IPS-20b (cell line): ENCODE measurements at regions not wholly inside any gene's neighbourhood (a gene's known extent, or its start where the extent isn't known, plus 50 kb on each side); places are given as distances from the start of the nearest gene placed in this dataset.
A peak's percentile ranks its signal among the peaks of the same experiment; 100 is the strongest.
"Not testable (repeated sequence)": the region's sequence is repeated elsewhere in the genome, so short reads cannot be mapped to it uniquely, and the experiment has no call there.

Source experiments
- H3K27ac ChIP-seq: one replicate; pipeline ENCODE4 v1.5.1; 2013; ENCODE audit warnings: low read length
- H3K27me3 ChIP-seq: 2 replicates; pipeline ENCODE4 v1.6.1; 2013; ENCODE audit warnings: mild to moderate bottlenecking, low read length, inconsistent platforms; ENCODE audit not compliant: insufficient read depth
- H3K36me3 ChIP-seq: 2 replicates; pipeline ENCODE4 v1.6.1; 2013; ENCODE audit warnings: low read depth, mild to moderate bottlenecking, inconsistent platforms, low read length, moderate library complexity; ENCODE audit not compliant: insufficient read depth
- H3K4me1 ChIP-seq: 2 replicates; pipeline ENCODE4 v1.6.1; 2013; ENCODE audit warnings: mild to moderate bottlenecking, control low read depth, inconsistent platforms, low read length, moderate library complexity; ENCODE audit not compliant: insufficient read depth
- H3K4me3 ChIP-seq: 2 replicates; pipeline ENCODE4 v1.5.1; 2013; ENCODE audit warnings: mild to moderate bottlenecking, low read length, inconsistent platforms
- H3K9ac ChIP-seq: 2 replicates; pipeline ENCODE4 v1.6.1; 2013; ENCODE audit warnings: low read depth, mild to moderate bottlenecking, inconsistent platforms, low read length, moderate library complexity
- H3K9me3 ChIP-seq: 2 replicates; pipeline ENCODE4 v1.6.1; 2013; ENCODE audit warnings: mild to moderate bottlenecking, low read depth, low read length, inconsistent platforms; ENCODE audit not compliant: insufficient read depth

DNA sequence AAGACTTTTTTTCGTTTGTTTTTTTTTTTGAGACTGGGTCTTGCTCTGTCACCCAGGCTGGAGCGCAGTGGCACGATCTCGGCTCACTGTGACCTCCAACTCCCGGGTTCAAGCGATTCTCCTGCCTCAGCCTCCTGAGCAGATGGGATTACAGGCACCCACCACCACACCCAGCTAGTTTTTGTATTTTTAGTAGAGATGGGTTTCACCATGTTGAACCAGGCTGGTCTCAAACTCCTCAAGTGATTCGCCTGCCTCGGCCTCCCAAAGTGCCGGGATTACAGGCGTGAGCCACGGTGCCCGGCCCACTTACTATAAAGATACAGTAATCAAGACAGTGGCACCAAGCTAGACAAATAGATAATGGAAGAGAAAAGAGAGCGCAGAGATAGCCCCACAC lies 162.3 kb downstream of the CTTN start:
- H3K27ac ChIP-seq, H3K36me3 ChIP-seq, H3K4me3 ChIP-seq, H3K9ac ChIP-seq, H3K9me3 ChIP-seq, H3K27me3 ChIP-seq, H3K4me1 ChIP-seq: not testable (repeated sequence)

DNA sequence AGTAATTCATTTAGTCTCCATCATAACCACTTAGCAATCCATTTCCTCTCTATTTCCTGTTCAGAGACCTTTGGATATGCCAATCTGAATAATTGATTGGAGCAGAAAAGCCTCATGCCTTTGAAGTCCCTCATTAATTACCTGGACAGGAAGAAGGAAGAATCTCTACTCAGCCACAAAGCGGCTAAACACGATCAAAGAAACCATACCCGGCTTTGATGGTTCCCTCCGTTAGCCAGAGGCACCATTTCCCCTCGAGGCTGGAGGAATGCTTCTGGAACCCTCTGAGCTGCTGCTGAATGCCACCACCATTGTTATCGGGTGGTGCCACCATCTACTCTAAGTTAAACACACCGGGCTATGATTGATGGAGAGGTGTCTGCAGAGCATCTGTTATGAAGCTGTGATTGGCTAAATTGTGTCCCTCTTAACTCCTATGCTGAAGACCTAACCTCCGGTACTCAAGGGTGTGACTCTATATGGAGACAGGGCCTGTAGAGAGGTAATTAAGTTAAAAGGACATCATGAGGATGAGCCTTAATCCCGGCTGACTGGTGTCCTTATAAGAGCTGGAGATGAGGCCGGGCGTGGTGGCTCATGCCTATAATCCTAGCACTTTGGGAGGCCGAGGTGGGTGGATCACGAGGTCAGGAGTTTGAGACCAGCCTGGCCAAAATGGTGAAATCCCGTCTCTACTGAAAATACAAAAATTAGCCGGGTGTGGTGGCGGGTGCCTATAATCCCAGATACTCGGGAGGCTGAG lies 168.6 kb downstream of the CTTN start:
- no peaks in the 10 kb centered on the region for H3K27me3 ChIP-seq
- H3K27ac ChIP-seq, result no peak overlapping the region
- no peaks in the 10 kb centered on the region for H3K36me3 ChIP-seq
- no peak overlapping the region for H3K9ac ChIP-seq
- no peaks in the 10 kb centered on the region for H3K9me3 ChIP-seq
- no peak overlapping the region for H3K4me3 ChIP-seq
- peaks cover 13% of the 10 kb centered on the region for H3K4me1 ChIP-seq

DNA sequence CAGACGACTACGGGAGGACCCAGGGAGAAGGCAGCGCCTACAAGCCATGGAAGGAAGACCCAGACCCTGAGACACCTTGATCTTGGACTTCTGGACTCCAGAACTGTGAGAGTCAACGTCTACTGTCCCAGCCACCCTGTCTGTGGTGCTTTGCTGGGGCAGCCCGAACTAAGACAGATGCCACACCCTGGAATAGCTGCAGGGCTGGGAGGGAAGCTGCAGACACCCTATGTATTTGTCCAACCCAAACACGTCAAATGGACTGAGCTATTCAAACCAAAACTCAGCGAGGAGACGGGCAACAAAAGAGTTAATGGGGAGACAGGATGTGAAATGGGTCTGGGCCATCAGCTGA lies 169.3 kb downstream of the CTTN start:
- H3K4me3 ChIP-seq, result peak overlapping the region; percentile 54
- no peaks in the 10 kb centered on the region for H3K27me3 ChIP-seq
- no peaks in the 10 kb centered on the region for H3K9me3 ChIP-seq
- H3K4me1 ChIP-seq, result peaks cover 13% of the 10 kb centered on the region
- H3K27ac ChIP-seq, result no peak overlapping the region
- H3K36me3 ChIP-seq, result no peaks in the 10 kb centered on the region
- no peak overlapping the region; the same call in 1 of the 2 replicates for H3K9ac ChIP-seq

DNA sequence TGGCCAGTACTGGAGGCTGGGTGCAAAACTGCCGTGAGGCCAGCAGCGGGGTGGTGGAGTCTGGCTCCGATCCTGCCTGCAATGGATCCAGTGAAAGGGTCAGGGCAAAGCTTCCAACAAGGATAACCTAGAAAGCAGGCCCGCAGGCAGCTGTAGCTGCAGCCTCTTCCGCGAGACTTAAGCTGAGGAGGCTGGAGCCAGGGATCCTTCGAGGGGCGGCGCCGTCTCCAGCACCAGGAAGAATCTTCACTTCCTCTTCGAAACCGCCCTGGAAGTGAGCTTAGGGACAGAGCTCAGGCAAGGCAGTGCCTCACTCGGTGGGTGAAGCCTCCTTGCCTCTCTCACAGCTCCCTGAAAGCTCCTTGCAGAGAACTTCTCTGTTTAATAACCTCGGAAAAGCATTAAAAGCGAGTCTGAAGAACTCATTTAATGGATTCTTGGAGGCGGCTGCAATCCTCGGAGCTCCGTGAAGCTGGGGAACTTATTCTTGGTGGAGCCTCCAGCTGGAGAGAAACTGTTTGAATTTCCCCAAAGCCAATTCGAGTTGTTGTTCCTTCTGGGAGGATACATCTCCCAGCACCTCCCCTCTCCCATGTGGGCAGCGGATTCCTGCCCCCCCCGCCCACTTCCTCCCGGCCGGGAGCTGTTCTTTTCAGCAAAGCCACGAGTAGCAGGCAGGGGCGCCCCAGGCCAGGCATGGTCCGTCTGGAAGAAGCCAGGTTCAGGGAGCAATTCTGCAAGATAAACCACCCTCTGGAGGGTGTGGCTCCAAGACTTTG lies 169.9 kb downstream of the CTTN start:
- H3K27ac ChIP-seq, result no peak overlapping the region
- H3K36me3 ChIP-seq, result no peaks in the 10 kb centered on the region
- peak overlapping the region; percentile 54 for H3K4me3 ChIP-seq
- H3K27me3 ChIP-seq, result no peaks in the 10 kb centered on the region
- peaks cover 13% of the 10 kb centered on the region for H3K4me1 ChIP-seq
- H3K9me3 ChIP-seq, result no peaks in the 10 kb centered on the region
- no peak overlapping the region; the same call in 1 of the 2 replicates for H3K9ac ChIP-seq

DNA sequence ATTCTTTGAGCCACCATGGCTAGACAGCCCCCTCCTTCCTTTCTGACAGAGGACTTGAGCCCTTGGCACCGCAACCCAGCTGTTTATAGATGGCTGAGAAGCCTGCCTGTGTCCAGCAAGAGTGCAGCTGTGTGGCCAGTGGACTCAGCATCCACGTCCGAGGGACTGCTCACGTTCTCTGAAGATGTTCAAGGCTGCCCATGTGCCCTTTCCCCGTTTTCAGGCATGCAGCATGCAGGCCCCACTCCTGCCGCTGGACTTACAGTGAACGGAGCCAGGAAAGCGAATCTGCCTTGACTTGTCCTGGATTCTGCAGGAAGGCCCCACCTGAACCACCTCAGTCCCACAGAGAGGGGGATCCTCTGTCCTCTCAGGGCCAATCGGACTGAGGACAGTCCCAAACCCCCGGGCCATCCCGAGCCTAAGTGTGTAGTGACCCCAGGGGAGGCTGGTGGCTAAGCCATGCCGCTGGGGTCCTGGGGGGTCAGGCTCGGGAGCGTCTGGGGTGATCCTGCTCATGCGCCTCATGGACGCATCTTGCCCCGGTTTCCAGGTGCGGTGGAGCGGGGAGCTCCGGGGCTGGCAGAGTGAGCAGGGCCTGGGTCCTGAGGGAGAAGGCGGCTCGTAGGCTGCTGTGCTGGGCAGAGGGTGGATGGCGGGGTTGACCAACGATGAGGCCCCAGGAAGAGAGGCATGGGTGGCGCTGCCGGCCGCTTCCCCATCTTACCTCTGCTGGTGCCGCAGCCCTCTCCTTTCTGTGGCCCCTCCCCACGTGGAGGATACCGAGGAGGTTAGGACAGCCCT lies 170.7 kb downstream of the CTTN start:
- Histone ChIP-seq H3K27me3 (no peaks in the 10 kb centered on the region), H3K36me3 (no peaks in the 10 kb centered on the region), H3K4me3 (no peak overlapping the region), H3K9me3 (no peaks in the 10 kb centered on the region), H3K9ac (no peak overlapping the region), H3K27ac (no peak overlapping the region), H3K4me1 (peaks cover 13% of the 10 kb centered on the region)

DNA sequence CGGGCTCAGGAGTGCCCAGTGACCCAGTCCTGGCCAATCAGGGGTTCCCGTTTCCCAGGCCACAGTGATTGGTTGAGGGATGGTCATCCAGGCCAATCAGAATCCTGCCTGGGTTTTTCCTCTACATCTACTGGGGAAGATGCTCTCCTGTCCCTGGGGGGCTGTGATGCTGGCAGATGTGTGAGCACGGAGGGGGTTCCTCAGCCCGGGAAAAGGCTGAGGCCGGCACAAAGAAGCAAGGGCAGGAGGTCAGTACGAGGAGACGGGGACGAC lies 171.2 kb downstream of the CTTN start:
- Histone ChIP-seq H3K9ac (no peak overlapping the region), H3K27me3 (no peaks in the 10 kb centered on the region), H3K4me3 (no peak overlapping the region), H3K36me3 (no peaks in the 10 kb centered on the region), H3K9me3 (no peaks in the 10 kb centered on the region), H3K27ac (no peak overlapping the region), H3K4me1 (peaks cover 13% of the 10 kb centered on the region)

DNA sequence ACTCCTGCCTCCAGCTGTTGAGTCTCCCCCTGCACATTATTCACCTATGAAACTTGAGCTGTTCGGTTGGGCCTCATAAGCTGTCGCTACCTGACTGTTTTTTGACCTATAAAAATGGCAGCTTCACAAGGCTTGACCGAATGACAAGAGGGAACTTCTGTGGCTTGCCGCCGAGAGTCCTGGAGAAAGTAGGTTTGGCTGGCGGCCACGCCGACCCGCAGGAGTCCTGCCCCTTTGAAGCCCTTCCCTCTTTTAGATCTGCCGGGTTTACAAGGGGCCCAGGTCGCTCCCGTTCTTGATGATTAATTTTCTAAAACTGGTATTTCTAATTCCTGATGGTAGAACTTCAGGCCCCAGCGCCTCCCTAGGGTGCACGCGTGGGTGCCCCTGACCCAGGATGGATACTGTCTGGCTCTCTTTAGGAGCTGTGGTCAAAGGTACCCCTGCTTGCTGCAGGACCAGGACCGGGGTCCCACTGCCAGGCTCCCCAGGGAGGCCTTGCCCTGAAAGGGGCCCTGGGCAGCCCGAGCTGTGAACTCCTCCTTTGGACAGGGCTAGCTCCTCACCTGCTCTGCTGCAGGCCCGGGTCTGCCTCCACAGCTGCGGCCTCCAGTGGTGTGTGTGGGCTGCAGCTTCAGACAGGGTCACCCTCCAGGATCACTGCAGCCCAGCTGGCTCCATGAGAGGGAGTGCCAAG lies 171.8 kb downstream of the CTTN start:
- Histone ChIP-seq H3K9me3 (no peaks in the 10 kb centered on the region), H3K27ac (no peak overlapping the region), H3K4me1 (peaks cover 13% of the 10 kb centered on the region), H3K9ac (no peak overlapping the region), H3K4me3 (no peak overlapping the region), H3K27me3 (no peaks in the 10 kb centered on the region), H3K36me3 (no peaks in the 10 kb centered on the region)

DNA sequence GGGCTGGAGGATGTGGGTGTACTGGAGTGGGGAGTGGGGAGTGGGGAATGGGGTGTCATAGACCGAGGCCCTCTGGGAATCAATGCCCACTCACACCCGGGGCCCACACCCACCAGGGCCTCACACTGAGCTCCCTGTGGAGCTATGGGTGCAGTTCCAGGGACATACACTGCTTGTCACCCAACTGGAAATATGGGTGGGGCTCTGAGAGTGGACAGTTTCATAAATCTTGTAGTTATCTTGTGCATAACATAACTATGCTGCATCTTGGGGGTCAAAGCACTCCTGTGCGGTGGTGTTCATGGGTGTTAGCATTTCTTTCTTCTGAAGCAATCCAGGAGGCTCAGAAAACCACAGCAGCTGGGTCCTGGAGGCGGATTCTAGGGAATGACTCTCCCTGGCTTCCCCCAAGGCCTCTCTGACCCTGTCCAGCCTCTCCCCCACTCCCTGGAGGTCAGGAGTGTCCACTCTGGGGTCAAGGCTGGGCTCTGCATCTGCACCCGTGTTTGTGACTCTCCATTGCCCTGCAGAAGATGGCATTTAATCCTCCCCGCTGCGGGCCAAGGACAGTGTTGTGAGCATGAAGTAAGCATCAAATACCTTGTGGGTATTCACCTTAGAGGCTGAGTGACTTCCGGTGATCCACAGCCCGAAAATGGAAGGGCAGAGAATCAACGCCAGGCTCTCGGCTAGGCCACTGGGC lies 172.5 kb downstream of the CTTN start:
- H3K36me3 ChIP-seq, result no peaks in the 10 kb centered on the region
- peaks cover 13% of the 10 kb centered on the region for H3K4me1 ChIP-seq
- H3K27me3 ChIP-seq, result no peaks in the 10 kb centered on the region
- H3K9me3 ChIP-seq, result no peaks in the 10 kb centered on the region
- H3K27ac ChIP-seq, result no peak overlapping the region
- H3K9ac ChIP-seq, result no peak overlapping the region
- H3K4me3 ChIP-seq, result no peak overlapping the region

DNA sequence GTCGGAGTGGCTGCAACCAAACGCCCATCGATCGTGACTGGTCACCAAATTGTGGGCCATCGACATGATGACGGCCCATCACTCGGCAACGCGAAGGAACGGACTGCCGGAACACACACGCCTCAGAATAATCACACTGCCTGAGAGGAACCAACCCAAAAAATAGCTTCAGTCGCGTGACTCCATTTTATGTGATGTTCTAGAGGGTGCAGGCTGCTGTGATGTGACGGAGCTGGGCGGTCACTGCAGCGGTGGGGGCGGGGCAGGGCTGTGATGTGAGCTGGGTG lies 174.6 kb downstream of the CTTN start:
- no peak overlapping the region for H3K27ac ChIP-seq
- no peaks in the 10 kb centered on the region for H3K9me3 ChIP-seq
- H3K4me1 ChIP-seq, result peaks cover 8% of the 10 kb centered on the region
- H3K4me3 ChIP-seq, result no peak overlapping the region
- H3K27me3 ChIP-seq, result no peaks in the 10 kb centered on the region
- no peaks in the 10 kb centered on the region for H3K36me3 ChIP-seq
- no peak overlapping the region for H3K9ac ChIP-seq

DNA sequence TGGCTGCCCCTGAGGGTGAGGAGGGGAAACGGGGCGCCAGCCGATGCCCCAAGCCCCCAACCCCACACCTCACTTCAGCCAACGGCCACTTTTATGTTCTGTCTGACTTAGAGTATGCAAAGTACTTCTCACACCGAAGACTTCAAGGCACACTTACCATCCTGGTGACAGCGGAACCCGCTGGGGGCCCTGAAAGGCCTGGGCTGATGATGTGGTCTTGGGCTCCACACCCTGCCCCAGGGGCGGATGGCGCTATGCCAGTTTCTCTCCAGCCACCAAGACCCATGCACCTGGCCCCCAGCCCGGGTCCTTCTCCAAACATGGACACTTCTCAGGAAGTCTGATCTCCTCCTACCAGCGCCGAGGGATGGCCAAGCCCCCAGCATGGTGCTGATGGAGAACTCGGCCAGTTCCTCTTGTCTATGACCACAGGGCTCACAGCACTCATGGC lies 175.4 kb downstream of the CTTN start:
- Histone ChIP-seq H3K27ac (no peak overlapping the region), H3K4me3 (no peak overlapping the region), H3K36me3 (no peaks in the 10 kb centered on the region), H3K9me3 (no peaks in the 10 kb centered on the region), H3K9ac (no peak overlapping the region), H3K27me3 (no peaks in the 10 kb centered on the region), H3K4me1 (peaks cover 2% of the 10 kb centered on the region; the same call in 1 of the 2 replicates)

DNA sequence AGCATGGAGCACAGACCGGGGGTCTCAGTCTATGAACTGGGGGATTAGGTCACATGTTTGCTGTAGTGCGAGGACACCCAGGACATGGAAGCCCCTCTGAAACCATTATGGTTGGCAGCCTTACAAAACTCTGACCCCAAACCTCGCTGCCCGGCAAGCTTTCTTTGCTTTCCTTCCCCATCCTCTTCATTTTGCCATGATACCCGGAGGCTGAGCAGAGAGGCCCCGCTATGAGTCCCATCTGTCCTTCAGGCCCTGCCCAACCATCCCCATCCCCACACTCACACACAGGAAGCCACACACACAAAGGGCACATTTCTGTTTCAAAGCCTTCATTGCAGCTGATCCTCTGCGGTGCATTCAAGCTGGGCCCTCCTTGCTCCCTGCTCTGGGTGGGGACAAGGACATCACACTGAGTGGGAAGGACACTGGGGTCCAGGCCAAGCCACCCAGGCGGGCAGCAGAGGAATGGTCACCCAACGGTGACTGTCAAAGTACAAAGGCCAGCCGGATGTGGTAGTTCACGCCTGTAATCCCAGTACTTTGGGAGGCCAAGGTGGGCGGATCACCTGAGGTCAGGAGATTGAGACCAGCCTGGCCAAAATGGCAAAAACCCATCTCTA lies 176.5 kb downstream of the CTTN start:
- no peaks in the 10 kb centered on the region for H3K27me3 ChIP-seq
- H3K4me3 ChIP-seq, result no peak overlapping the region
- no peak overlapping the region for H3K27ac ChIP-seq
- no peaks in the 10 kb centered on the region for H3K9me3 ChIP-seq
- H3K4me1 ChIP-seq, result no peaks in the 10 kb centered on the region
- H3K36me3 ChIP-seq, result no peaks in the 10 kb centered on the region
- H3K9ac ChIP-seq, result no peak overlapping the region
